T-helper 1 cell treated with Interleukin-12 subunit alpha and Interleukin-12 subunit beta and Interleukin-4 antibody, amounts not matched to agents 30 ng/mL and 1 ng/mL, for 36 hours (primary cell): ENCODE measurements at regions not wholly inside any gene's neighbourhood (a gene's known extent, or its start where the extent isn't known, plus 50 kb on each side); places are given as distances from the start of the nearest gene placed in this dataset.

Experiments used
- intact Hi-C: fragments of 100-400 bp; cut with micrococcal nuclease; formaldehyde crosslinking; loops from one replicate; pipeline ENCODE4 v1.15.1; 2024

DNA sequence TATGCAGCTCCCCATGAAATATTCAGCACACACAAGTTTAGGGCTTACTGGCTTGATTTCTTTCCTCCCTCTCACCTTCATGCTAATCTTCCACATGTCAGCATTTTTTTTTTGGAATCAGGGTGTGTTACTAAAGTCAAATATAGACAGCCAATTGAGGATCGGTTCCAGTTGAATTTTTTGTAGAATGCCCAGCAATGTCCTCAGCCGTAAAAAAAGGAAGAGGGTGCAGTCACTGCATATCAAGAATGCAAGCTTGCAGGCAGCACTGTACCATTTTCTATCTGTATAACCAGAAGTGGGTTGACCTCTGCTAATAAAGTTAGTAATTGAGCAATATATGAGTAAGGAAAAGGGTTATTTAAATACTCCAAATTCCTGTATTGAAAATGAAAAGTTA, 51.4 kb upstream of the CHMP2B start:
- intact Hi-C loops: no loop called here

DNA sequence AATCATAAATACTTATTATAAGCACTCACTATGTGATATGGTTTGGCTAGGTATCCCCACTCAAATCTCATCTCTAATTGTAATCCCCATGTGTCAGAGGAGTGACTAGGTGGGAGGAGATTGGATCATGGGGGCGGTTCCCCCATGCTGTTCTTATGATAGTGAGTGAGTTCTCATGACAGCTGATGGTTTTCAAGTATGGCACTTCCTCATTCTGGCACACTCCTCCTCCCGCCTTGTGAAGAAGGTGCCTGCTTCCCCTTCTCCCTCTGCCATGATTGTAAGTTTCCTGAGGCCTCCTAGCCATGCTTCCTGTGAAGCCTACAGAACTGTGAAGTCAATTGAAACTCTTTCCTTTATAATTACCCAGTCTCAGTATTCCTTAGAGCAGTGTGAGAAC, 53.3 kb upstream of the CHMP2B start:
- intact Hi-C loops: no loop called here

DNA sequence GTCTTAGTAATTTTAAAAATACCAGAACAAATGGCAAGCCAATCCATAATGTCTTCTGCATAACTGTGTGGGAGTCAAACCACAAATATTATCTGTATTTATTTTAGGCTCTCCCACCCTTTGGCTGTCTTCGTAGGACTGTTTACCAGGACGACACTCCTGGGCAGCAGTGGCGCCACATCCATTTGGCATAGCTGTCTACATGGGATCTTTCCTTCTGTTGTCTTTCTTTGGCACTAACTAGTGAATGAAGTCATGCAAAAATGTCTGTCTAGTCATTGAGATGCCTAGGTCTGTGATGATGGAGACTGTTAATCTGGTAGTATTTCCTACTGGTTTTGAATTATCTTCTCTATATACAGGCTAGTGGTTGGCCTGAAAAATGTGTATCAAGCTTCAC, 54.0 kb upstream of the CHMP2B start:
- intact Hi-C loops: no loop called here

DNA sequence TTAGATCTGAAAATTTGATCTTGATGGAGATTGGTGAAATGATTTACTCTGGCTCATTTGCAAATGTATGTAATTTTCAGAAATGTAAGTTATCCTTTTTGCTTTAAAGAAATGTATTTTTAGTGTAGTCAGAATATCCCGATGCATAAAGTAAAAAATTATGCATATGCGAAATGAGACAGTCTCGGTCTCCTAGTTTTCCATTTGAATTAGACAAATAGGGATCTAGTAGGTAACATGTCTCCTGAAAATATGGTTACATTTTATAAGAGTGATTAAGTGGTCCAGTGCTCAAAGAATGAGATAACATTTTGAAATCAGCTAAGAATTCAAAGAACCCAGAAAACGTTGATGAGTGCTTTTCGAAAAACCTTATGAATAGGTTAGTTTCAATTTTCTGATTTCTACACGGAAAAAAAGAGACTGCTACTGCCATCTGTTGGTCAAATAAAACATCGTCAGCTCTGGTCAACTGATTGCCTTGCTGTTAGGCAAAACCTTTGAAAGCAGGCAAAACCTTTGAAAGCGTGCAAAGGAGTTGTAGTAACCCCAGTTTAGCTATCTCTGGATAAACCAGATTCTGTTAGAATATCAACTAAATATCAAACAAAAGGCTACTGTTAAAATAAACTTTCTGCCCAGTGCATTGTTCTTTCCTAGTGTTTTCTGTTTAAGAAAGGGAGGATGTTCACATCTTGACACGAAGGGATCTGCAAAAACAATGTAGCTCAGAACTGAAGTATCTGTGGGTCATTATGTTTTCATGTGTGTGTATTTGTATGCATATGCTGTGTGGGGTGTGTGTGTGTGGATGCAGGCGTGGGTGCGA, 59.3 kb upstream of the CHMP2B start:
- intact Hi-C loops: loop anchor here (1.0 kb wide), 2 partner anchors 199 to 394 kb away; no protein-coding TSS in a partner anchor

DNA sequence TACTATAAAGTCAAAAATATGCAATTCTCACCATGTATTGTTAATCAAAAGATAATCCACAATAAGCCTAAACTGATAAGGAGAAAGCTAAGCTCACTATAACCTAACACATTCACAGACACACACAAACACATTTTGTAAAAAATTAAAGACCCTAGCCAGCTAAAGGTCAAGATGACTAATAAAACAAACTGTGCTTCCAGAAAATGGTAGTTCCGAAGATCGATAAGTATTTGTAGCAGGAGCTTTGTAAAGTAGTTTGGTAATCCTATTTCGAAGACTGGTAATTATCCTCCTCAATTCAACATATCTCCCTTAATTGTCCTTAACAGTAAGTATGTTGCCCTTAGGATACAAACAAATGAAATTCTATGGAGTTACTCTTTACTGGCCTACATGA, 62.9 kb upstream of the CHMP2B start:
- intact Hi-C loops: no loop called here

DNA sequence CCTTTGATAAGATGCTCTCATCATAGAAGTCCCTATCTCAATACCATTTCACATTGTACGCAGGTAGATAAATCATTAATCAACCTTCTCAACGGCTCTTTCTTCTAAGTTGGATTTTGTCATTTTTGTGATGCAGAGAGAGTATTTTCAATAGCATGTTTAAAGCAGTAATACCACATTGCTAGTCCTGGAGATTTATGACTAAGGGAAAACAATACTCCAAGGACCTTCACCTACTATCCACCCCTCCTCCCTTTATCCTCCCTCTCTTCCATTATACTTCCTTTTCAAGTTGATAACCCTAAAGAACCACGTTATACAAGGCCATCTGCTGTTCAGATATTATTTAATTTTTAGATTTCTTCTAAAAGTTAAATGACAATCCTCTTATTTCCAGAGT, 65.3 kb upstream of the CHMP2B start:
- intact Hi-C loops: no loop called here

DNA sequence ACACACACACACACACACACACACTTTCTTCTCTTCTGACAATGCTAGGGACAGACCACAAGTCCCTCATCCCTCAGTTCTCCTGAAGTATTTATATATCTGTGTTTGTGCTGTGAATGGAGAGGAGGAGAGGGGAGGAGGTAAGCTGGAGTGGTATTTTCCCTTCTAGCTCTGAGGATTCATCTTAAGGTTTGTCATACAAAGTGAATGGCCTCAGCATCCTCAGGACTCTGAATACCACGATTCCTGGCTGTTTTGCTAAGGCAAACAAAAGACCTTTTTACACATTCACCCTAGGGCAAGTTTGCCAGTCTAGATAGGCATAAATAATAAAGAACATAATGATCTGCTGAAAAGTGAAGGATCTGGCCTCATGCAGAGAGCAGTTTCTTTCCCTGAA, 65.7 kb upstream of the CHMP2B start:
- intact Hi-C loops: no loop called here

DNA sequence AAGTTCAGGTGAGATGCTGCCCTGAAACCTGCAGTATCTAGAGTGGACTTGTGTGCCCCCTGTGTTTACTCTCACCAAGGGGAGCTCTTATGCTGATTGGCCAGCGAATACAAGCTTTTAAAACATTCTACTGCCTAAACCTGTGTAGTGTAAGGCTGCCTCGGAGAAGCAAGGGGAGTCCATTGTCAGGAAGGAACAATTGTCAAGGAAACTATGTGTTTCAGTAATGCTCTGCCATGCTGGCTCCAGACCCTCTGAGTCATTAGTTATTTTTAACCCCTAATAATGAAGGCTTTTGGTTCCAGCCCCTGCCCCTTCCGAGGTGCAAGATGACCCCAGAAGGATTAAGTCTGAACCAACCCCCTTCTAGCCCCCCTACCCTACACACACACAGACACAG, 66.1 kb upstream of the CHMP2B start:
- intact Hi-C loops: no loop called here

DNA sequence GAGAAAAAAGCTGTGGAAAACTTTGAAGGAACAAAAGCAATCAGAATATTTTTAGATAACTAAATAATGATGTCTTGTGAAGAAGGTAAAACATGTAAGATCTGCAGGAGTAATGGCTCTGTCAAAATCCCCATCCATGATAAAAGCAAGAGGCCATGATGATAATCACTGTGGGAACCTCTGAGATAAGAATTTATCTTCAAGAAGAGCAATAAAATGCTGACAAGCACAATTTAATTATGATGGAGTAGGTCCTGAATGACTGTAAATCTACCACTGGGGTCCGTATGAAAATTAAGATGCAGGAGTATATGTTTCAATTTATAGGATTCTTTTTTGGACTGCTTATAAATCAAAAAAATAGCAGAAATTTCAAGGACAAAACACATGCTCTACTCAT, 68.3 kb upstream of the CHMP2B start:
- intact Hi-C loops: no loop called here

DNA sequence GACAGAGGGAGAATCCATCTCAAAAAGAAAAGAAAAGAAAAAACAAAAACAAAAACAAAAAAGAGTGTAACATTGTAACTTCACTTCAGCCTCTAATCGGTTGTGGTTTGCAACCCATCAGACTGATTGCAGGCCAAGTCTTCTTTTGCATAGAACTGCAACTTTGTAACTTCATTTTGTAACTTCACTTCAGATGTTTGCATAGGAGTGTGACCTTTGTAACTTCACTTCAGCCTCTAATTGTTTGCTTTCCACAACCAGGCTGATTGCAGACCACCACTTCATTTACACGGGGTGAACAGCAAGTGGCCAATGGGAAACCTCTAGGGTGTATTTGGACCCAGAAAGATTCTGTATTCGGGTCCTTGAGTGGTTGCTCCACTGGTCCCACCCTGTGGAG, 79.1 kb upstream of the CHMP2B start:
- intact Hi-C loops: no loop called here

DNA sequence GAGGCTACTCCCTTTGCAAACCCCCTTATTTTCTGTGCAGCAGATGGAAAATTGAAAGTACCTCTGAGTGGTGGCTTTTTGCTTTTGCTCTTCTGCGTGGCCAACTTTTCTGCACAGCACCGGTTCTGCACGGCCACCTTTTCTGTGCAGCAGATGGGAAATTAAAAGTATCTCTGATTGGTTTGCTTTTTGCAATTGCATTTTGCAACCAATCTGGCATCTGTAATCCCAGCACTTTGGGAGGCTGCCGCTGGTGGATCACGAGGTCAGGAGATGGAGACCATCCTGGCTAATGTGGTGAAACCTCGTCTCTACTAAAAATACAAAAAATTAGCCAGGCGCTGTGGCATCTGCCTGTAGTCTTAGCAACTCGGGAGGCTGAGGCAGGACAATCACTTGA, 79.5 kb upstream of the CHMP2B start:
- intact Hi-C loops: no loop called here

DNA sequence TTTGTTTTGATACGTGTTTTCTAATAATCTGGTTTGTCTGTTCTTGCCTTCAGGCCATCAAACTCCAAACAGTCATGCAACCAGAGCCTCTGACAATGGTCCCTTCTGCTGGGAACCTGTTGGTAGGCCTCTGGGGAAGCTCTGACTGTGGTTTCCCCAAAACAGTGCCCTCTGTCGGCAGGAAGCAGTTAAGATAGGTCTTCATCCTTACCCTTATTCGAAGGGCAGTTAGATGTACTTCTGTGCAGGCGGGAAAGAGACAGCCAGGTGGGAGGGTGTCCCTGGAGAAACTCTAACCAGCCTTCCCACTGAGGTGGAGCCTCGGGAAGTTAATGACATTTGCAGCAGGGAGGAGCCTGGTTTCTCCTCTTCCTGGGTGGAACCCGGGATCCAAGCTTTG, 81.6 kb upstream of the CHMP2B start:
- intact Hi-C loops: no loop called here

DNA sequence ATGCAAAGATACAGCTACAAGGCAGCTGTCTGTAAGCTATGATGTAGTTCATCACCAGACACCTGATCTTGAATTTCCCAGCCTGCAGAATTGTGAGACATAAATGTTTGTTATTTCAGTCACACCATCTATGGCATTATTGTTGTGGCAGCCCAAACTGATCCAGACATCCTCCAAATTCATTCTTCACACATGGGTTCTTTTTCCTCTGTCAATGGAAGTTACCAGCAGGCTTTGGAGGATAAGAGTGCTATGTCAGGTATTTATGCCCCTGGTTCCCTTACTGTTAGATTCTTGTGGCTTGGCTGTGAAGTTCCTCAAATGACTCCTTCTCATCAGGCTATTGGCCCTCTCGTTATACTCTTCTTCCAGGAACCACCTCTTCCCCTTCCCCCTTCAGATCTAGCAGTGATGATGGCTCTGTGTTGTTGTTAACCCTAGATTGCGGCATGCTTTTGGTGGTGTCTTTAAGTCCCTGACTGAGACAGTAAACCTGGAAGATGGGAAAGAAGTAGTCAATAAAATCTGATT, 91.0 kb upstream of the CHMP2B start:
- intact Hi-C loops: no loop called here

DNA sequence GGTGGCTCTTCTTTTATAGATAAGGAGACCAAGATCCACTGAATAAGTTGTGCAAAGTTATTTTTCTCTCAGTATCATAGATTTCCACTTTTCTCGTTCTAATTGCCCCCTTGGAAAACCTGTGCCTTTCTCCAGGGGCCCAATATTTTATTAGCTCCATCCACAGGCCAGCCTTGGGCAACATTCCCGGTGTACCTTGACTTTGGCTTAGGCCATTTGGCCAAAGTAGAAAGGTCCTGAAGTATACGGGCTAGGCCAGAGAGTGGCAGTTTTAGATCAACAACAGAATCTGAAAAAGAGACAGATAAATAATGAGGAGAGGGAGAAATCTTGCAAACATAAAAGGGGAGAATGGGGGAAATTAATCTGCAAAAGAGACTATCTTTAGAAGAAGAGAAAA, 91.7 kb upstream of the CHMP2B start:
- intact Hi-C loops: no loop called here

DNA sequence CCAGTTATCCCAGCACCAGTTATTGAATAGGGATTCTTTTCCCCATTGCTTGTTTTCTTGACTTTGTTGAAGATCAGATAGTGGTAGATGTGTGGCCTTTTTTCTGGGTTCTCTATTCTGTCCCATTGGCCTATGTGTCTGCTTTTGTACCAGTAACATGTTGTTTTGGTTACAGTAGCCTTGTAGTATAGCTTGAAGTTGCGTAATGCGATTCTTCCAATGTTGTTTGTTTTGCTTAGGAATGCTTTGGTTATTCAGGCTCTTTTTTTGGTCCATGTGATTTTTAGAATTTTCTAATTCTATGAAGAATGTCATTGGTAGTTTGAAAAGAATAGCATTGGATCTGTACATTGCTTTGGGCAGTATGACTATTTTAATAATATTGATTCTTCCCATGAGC, 94.3 kb upstream of the CHMP2B start:
- intact Hi-C loops: no loop called here

DNA sequence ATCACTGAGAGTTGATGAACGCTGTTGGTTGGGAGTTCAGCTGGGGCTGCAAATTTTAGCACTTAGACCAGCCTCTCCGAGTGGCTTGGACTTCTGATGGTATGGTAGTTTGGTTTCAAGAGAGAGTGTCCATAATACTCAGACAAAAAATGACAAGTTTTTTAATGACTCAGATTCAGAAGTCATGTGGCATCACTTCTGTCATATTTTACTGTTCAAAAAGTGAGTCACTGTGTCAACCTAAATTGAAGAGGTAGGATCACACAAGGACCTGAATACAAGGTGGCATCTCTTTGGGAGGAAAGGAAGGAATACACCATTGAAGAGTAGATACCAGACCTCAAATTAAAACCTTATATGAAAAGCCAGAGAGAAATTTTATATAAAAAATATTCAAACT, 99.1 kb upstream of the CHMP2B start:
- intact Hi-C loops: no loop called here

DNA sequence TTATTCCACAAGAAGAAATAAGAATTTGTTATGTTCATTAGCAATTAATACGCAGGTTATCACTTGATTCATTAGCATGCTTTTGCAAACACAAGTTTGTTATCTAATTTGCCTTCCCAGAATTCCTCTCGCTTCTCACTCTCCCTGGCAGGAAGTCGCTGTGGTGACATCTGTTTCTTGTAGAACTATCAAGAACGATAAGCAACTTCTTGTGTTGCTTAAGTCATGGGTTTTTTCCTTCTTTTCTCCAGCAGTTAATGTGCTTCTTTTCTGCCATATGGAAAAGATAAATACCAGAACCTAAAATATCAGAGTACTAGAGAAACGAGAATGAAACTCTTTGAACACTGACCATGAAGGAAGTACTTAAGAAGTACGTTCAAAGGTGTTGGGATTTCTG, 99.8 kb upstream of the CHMP2B start:
- intact Hi-C loops: no loop called here

DNA sequence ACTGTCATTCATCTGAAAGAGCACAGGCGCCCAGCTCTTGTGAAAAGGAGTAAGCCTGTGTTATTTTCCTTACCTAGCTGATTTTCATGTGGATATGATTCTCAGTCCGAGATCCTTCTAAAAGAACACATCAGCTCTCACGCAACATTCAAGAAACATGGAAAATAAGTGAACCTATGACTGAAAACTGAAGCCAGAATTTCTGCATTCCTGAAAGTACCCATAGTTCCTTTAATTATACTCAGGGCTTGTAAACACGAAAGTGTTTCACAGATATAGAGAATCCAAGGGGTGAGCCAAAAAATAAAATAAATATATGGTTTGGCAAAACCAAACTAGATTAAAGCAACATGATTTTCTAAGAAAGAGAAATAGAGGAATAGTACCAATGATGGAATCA, 100.8 kb upstream of the CHMP2B start:
- intact Hi-C loops: no loop called here

DNA sequence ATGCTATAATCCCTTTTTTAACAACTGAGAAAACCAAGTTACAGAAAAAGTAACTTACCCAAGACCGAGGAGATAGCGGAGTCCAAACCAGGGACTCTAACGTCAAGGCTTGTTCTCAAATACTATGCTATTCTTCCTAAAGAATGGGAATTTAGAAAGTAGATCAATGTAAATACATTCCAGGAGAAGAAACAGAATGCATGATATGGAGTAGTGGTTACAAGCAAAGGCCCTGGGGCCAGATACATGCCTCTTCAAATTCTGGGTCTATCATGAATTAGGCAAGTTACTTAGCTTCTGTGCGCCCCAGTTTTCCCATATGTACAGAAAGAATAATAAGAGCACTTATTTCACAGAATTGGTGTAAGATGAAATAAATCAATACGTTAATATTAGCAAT, 102.0 kb upstream of the CHMP2B start:
- intact Hi-C loops: no loop called here

DNA sequence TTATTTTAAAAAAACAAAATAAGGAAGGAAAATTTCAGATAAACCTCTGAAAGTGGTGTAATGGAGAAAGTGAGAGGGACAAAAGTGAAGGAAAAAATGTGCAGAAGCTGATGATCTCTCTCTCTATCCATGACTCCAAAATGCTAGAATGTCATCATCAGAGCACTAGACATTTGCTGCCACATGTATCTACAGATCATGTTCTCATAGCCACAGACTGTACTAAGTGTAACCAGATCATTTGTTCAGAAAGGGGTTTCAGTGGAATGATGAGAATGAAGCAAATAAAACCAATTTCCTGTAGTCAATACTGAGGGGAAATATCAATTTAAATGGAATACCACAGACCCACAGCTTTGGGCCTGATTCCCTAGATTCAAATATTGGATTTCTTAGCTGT, 104.3 kb upstream of the CHMP2B start:
- intact Hi-C loops: no loop called here

DNA sequence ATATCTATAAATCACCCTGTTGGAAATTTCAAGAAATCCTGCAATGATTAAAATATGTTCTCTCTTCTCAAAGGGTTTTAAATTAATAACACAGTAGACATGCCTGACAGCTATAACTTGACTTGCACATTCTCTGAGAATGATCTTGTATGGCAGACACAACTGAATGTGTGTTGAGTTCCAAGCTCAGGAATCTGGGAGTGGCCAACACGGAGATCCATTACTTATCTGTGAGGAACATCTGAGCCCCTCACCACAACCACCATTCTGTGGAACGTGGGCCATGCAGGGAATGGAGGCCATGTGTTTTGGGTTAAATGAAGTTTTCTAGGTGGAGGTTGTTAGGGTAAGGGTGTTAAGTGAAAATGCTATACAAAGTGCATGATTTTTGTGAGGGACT, 105.3 kb upstream of the CHMP2B start:
- intact Hi-C loops: no loop called here

DNA sequence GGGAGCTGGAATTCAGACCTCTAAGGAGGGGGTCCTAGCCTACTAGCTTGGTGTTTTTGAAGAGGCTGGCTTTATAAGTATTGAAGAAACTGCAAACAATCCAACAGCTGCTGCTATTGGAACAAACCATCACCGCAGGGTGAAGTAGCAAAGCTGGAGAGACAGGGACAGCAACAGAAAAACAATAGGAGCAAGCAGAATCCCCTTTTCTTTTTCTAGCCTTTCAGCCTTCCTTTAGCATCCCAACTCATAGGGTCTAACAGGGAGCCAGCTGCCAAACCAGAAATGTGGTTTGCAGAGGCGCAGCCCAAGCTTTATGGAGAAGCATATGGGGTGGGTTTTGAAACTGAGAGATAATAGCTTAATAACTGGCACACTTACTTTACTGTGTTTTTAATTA, 106.2 kb upstream of the CHMP2B start:
- intact Hi-C loops: no loop called here

DNA sequence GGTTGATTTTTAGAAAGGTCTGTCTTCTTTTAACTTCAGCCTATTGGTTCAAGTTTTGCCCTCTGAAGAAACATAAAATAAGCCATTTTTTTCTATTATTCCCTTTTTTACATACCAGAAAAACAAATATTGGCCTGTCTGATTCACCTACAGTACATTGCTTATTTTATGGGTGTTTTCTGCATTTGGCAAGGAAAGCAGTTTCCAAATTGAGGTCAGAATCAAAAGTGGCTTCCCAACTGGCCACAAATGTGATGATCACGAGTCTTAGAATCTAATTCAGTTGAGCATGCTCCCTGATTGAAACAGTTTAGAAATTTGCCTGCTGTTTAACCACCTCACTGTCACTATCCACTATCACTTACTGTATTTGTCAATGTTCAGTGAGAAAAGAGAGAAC, 106.9 kb upstream of the CHMP2B start:
- intact Hi-C loops: no loop called here

DNA sequence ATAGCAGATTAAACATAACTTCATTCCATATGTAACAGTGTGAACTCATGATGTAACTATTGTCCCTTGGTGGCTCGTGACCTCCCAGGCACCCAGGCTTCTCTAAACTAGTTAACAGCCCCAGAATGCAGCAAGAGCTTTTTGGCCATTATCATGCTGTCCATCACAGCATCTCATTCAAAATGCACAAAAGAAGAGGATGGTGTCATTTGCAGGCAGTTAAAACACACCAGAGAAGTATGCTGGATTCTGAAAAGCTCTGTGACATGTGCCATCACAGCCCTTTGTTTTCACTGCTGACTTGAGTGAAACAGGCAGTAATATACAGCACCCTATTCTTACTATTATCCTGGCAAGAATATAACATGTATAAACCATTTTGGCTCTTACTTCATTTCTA, 117.6 kb upstream of the CHMP2B start:
- intact Hi-C loops: no loop called here
